H9 (cell line): ENCODE measurements at regions not wholly inside any gene's neighbourhood (a gene's known extent, or its start where the extent isn't known, plus 50 kb on each side); places are given as distances from the start of the nearest gene placed in this dataset.

Experiments used
- DNase-seq: peaks from one replicate; pipeline ENCODE4 v3.0.0-alpha.2; 2017
- H2AFZ ChIP-seq: one replicate; pipeline ENCODE4 v1.6.1; 2013; ENCODE audit warnings: mild to moderate bottlenecking, low read length, control low read depth, moderate library complexity
- H2AK5ac ChIP-seq: 2 replicates; pipeline ENCODE4 v1.6.1; 2013; ENCODE audit warnings: low read length, control low read depth, mixed read lengths; ENCODE audit not compliant: insufficient read length
- H2BK120ac ChIP-seq: one replicate; pipeline ENCODE4 v1.6.1; 2013; ENCODE audit warnings: low read depth, mild to moderate bottlenecking, low read length, control low read depth, inconsistent platforms; ENCODE audit not compliant: poor library complexity, severe bottlenecking
- H2BK12ac ChIP-seq: 2 replicates; pipeline ENCODE4 v1.6.1; 2013; ENCODE audit warnings: low read length, control low read depth, mixed read lengths, low read depth; ENCODE audit not compliant: insufficient read length
- H2BK15ac ChIP-seq: 2 replicates; pipeline ENCODE4 v1.6.1; 2013; ENCODE audit warnings: low read depth, low read length, control low read depth
- H2BK20ac ChIP-seq: one replicate; pipeline ENCODE4 v1.6.1; 2013; ENCODE audit warnings: low read depth, mild to moderate bottlenecking, low read length, control low read depth, inconsistent platforms; ENCODE audit not compliant: poor library complexity, severe bottlenecking
- H2BK5ac ChIP-seq: 2 replicates; pipeline ENCODE4 v1.6.1; 2013; ENCODE audit warnings: low read length, control low read depth, mixed read lengths; ENCODE audit not compliant: insufficient read length
- H3K14ac ChIP-seq: 2 replicates; pipeline ENCODE4 v1.6.1; 2013; ENCODE audit warnings: low read length, control low read depth; ENCODE audit not compliant: insufficient read depth
- H3K18ac ChIP-seq: 2 replicates; pipeline ENCODE4 v1.6.1; 2013; ENCODE audit warnings: low read depth, mild to moderate bottlenecking, mixed read lengths, low read length, control low read depth; ENCODE audit not compliant: insufficient read length
- H3K23ac ChIP-seq: 2 replicates; pipeline ENCODE4 v1.6.1; 2013; ENCODE audit warnings: low read length, control low read depth, mixed read lengths, low read depth; ENCODE audit not compliant: insufficient read length
- H3K23me2 ChIP-seq: 2 replicates; pipeline ENCODE4 v1.6.1; 2013; ENCODE audit warnings: low read depth, mild to moderate bottlenecking, mixed read lengths, low read length, control low read depth; ENCODE audit not compliant: insufficient read length, poor library complexity, severe bottlenecking
- H3K27ac ChIP-seq: 2 replicates; pipeline ENCODE4 v1.5.1; 2013; ENCODE audit warnings: low read length, control low read depth, mixed read lengths, low read depth; ENCODE audit not compliant: insufficient read length
- H3K27me3 ChIP-seq: 2 replicates; pipeline ENCODE4 v1.6.1; 2013; ENCODE audit warnings: low read length, control low read depth, inconsistent platforms; ENCODE audit not compliant: insufficient read depth
- H3K4ac ChIP-seq: 2 replicates; pipeline ENCODE4 v1.6.1; 2013; ENCODE audit warnings: low read depth, mild to moderate bottlenecking, control low read depth, inconsistent platforms, low read length, moderate library complexity
- H3K4me1 ChIP-seq: 2 replicates; pipeline ENCODE4 v1.6.1; 2013; ENCODE audit warnings: low read length, control low read depth, inconsistent platforms; ENCODE audit not compliant: insufficient read depth
- H3K4me2 ChIP-seq: 2 replicates; pipeline ENCODE4 v1.6.1; 2013; ENCODE audit warnings: low read length, control low read depth, mixed read lengths; ENCODE audit not compliant: insufficient read length, insufficient read depth
- H3K56ac ChIP-seq: 2 replicates; pipeline ENCODE4 v1.6.1; 2013; ENCODE audit warnings: low read depth, mild to moderate bottlenecking, mixed read lengths, low read length, control low read depth; ENCODE audit not compliant: insufficient read length
- H3K79me1 ChIP-seq: 2 replicates; pipeline ENCODE4 v1.6.1; 2013; ENCODE audit warnings: low read depth, mild to moderate bottlenecking, moderate library complexity, low read length, control low read depth, inconsistent platforms; ENCODE audit not compliant: insufficient read depth, poor library complexity, severe bottlenecking
- H3K79me2 ChIP-seq: 2 replicates; pipeline ENCODE4 v1.6.1; 2013; ENCODE audit warnings: low read length, control low read depth, inconsistent platforms; ENCODE audit not compliant: insufficient read depth
- H3K9ac ChIP-seq: 2 replicates; pipeline ENCODE4 v1.6.1; 2013; ENCODE audit warnings: low read length, control low read depth, mixed read lengths; ENCODE audit not compliant: insufficient read length; ENCODE audit errors: extremely low read depth
- H3K9me3 ChIP-seq: one replicate; pipeline ENCODE4 v1.6.1; 2013; ENCODE audit warnings: low read depth, low read length, inconsistent platforms; ENCODE audit not compliant: control insufficient read depth
- H3T11ph ChIP-seq: one replicate; pipeline ENCODE4 v1.6.1; 2013; ENCODE audit warnings: mild to moderate bottlenecking, low read length, control low read depth, inconsistent platforms
- H4K20me1 ChIP-seq: one replicate; pipeline ENCODE4 v1.6.1; 2013; ENCODE audit not compliant: control insufficient read depth, insufficient read length, insufficient read depth
- H4K5ac ChIP-seq: 2 replicates; pipeline ENCODE4 v1.6.1; 2013; ENCODE audit warnings: low read depth, mild to moderate bottlenecking, mixed read lengths, low read length, control low read depth; ENCODE audit not compliant: insufficient read length
- H4K8ac ChIP-seq: replicated peaks from 2 replicates; pipeline ENCODE4 v1.6.1; 2013; ENCODE audit warnings: low read length, control low read depth, mixed read lengths, low read depth; ENCODE audit not compliant: insufficient read length
- H4K91ac ChIP-seq: 2 replicates; pipeline ENCODE4 v1.6.1; 2013; ENCODE audit warnings: low read depth, mild to moderate bottlenecking, moderate library complexity, mixed read lengths, low read length, control low read depth; ENCODE audit not compliant: insufficient read length
- H3K27ac Mint-ChIP-seq, 3 experiments: 2 replicates in 2 of 3; 3 replicates in 1 of 3; pipeline ENCODE4 v1.8.0; 2020 to 2021; ENCODE audit warnings: mixed read lengths in 3 of 3, mild to moderate bottlenecking in 1 of 3, moderate library complexity in 1 of 3
- H3K27me3 Mint-ChIP-seq: 2 replicates; pipeline ENCODE4 v1.8.0; 2021; ENCODE audit warnings: low read depth, mild to moderate bottlenecking, moderate library complexity, mixed read lengths
- H3K36me3 Mint-ChIP-seq, 3 experiments: 2 replicates in 2 of 3; 3 replicates in 1 of 3; pipeline ENCODE4 v1.8.0; 2020 to 2021; ENCODE audit warnings: low read depth in 3 of 3, mixed read lengths in 3 of 3; ENCODE audit not compliant: insufficient read depth in 1 of 3
- H3K4me1 Mint-ChIP-seq, 2 experiments: 2 replicates each; pipeline ENCODE4 v1.8.0; 2020; ENCODE audit warnings: mixed read lengths in 2 of 2
- H3K4me3 Mint-ChIP-seq, 2 experiments: 2 replicates in 1 of 2; 3 replicates in 1 of 2; pipeline ENCODE4 v1.8.0; 2020 to 2021; ENCODE audit warnings: mild to moderate bottlenecking in 2 of 2, mixed read lengths in 2 of 2, moderate library complexity in 1 of 2
- H3K9me3 Mint-ChIP-seq, 2 experiments: 2 replicates in 1 of 2; 3 replicates in 1 of 2; pipeline ENCODE4 v1.8.0; 2020; ENCODE audit warnings: mild to moderate bottlenecking in 2 of 2, mixed read lengths in 2 of 2, moderate library complexity in 1 of 2
- CTCF ChIP-seq: fragments of 200-600 bp; sonication (generic); conservative IDR thresholded peaks from 3 replicates; pipeline ENCODE4 v1.8.0; 2021; ENCODE audit warnings: antibody characterized with exemption, mild to moderate bottlenecking
- WGBS: extraction: QIAGEN DNeasy Blood & Tissue Kit; methylation state at CpG from one replicate; pipeline ENCODE4 v1.1.7; 2013; ENCODE audit warnings: missing lambda C conversion rate, low lambda C conversion rate, mixed read lengths; ENCODE audit not compliant: insufficient read length; ENCODE audit errors: extremely low coverage; 5-methylcytosine and 5-hydroxymethylcytosine counted together

GRCh38 chr2:15816226-15816625 is 124.1 kb upstream of the MYCN start:
- WGBS = no CpG with 5 or more reads among the region's 3 CpGs
- no peak overlapping the region for H3K27ac Mint-ChIP-seq

More at GRCh38 chr2:15816226-15816625, 124.1 kb upstream of the MYCN start:
- Histone ChIP-seq H3K79me2 (no peaks in the 10 kb centered on the region), H2BK15ac (no peak overlapping the region), H4K20me1 (no peaks in the 10 kb centered on the region), H2AFZ (no peak overlapping the region), H3K4ac (no peak overlapping the region), H2BK5ac (no peak overlapping the region), H3K18ac (no peak overlapping the region), H3K23ac (no peak overlapping the region), H3K23me2 (no peaks in the 10 kb centered on the region), H2BK120ac (no peak overlapping the region), H2AK5ac (no peak overlapping the region), H2BK20ac (no peak overlapping the region), H4K91ac (no peak overlapping the region), H3K79me1 (no peaks in the 10 kb centered on the region), H3K9me3 (no peaks in the 10 kb centered on the region), H4K8ac (no peak overlapping the region), H3K9ac (no peak overlapping the region), H3K14ac (no peak overlapping the region), H3K56ac (no peak overlapping the region), H3K4me1 (peaks cover 7% of the 10 kb centered on the region; the same call in 1 of the 2 replicates), H3T11ph (no peak overlapping the region), H3K4me2 (no peak overlapping the region), H2BK12ac (no peak overlapping the region), H3K27ac (no peak overlapping the region), H4K5ac (no peak overlapping the region), H3K27me3 (no peaks in the 10 kb centered on the region)
- TF ChIP-seq CTCF = no peak
- no peaks in the 10 kb centered on the region; the same call in 1 of the 2 replicates for H3K27me3 Mint-ChIP-seq
- DNase-seq = no peak
- no peaks in the 10 kb centered on the region; a peak in 1 of 5 replicates for H3K9me3 Mint-ChIP-seq
- no peak overlapping the region for H3K4me3 Mint-ChIP-seq
- no peaks in the 10 kb centered on the region; a peak in 1 of 7 replicates for H3K36me3 Mint-ChIP-seq
- peaks cover 28 to 43% of the 10 kb centered on the region in 2 experiments for H3K4me1 Mint-ChIP-seq
